HG03442 (cell line): ENCODE measurements at regions not wholly inside any gene's neighbourhood (a gene's known extent, or its start where the extent isn't known, plus 50 kb on each side); places are given as distances from the start of the nearest gene placed in this dataset.

ENCODE experiments used
- ATAC-seq: cut with Tn5 transposase; IDR thresholded peaks from one replicate; pipeline ENCODE4 v1.9.1; 2021; ENCODE audit warnings: mild to moderate bottlenecking, moderate library complexity; ENCODE audit not compliant: unreplicated experiment

DNA sequence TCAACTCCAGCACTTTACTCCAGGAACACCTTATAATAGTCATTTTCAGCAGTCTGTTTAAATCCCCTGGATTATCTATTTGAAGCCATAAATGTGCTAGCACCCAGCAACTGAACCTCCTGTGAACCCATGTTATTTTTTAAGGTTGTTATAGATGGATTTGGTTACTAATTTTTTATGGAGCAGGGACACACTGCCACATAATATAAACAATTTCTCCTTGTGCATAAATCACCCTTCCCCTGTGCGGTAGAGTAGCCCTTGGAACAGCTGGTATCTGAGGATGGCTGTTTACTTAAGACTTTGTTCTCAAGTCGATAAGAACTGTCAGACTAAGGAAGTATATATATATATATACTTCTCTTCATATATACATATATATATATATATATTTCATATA is 367.4 kb downstream of the EPHA4 start:
- ATAC-seq: no peak

- ATAC-seq: no peak
Observed at GRCh38 chr2:221205103-221205673, 366.9 kb downstream of the EPHA4 start.

DNA sequence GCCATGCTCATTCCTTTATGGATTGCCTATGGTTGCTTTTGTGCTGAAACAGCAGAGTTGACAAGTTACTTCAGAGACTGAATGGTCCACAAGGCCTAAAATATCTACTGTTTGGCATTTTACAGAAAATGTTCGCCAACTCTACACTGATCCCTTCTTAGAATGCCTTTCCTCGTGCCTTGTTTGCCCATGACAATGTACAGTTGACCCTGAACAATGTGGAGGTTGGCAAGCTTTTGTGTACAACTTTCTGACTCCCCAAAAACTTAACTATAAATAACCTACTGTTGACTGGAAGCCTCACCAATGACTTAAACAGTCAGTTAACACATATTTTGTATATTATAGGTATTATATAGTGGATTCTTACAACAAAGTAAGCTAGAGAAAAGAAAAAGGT is 361.4 kb downstream of the EPHA4 start:
- no peak for ATAC-seq

DNA sequence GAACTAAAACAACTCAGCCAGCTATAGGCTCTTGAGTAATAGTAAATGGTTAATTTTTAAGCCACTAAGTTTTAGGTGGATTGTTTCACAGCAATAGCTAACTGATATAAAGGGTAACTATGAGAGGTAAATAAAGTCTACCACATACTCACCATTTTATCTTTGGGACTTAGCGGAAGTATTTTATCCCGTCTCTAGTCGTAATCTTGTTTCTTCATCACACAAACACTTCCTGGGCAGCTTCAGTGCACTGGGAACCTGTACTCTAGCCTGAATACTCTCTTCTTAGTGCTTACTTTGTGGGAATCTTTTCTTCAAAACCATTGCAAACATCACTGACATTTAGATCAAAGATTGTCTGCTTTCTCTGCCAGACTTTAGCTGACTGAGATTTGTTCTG is 360.5 kb downstream of the EPHA4 start:
- no peak for ATAC-seq

DNA sequence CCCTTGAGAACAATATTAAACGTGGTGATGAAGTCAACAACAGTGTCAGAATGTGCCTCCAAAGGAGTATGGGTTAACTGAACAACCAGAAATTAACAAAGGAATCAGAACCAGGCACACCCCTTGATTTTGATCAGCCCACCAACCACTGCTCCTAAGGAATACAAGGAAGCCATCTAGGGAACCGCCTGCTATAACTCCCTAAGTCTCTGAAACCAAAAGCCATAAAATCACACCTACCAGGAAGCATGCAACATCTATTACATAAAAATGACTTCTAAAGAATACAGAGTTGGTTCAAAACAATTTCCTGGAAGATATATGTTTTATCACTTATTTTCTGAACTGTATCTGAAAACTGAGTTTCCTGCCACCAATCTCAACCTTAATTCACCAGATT is 360.0 kb downstream of the EPHA4 start:
- no peak for ATAC-seq

- ATAC-seq: no peak
Observed at GRCh38 chr2:221215487-221215886, 356.6 kb downstream of the EPHA4 start.

GRCh38 chr2:221216636-221217035 is 355.5 kb downstream of the EPHA4 start:
- ATAC-seq: no peak

- ATAC-seq: no peak
Observed at GRCh38 chr2:221225752-221226151, 346.4 kb downstream of the EPHA4 start.

DNA sequence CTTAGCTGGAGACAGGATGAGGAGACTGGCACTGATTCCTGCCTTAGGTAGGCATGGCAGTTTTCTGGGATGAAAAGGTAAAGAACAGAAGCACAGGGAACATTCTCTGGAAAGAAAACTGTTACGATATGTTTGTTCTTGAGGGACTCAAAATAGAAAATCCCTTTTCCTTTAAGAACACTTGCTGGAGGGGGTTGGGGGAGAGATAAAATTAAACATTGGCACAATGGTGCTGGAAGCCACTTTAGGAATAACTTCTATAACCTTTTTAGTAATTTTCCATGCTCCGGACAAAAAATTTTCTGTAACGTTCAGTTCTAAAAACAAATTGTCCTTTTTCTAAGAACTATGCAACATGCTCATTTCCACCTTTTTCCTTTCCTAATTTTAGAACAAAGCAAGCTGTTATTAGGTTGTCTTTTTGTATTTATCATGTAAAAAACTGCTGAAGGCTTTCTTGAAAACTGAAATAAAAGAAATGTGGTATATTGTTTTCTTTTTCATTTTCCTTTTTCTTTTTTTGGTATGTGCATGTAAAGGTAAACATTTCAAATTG is 343.8 kb downstream of the EPHA4 start:
- ATAC-seq: no peak

DNA sequence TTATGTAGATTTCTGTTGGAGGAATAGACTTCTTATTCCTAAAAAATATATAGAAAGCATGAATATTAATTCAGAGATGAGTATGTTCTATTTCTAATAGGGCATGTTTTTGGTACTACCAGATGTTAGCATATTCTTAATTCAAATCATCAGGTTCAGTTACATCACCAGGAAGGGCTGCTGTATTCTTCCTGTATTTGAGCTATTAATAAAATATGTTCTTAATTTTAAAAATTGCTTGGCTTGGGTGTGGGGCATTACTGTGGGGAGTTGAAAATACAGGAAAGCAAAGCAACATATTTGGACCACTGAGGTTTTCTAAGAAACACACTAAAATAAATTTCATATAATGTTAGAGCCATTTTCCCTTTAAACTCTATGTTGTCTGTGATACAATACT is 343.0 kb downstream of the EPHA4 start:
- ATAC-seq: no peak

GRCh38 chr2:221231511-221231910 is 340.6 kb downstream of the EPHA4 start:
- no peak for ATAC-seq

DNA sequence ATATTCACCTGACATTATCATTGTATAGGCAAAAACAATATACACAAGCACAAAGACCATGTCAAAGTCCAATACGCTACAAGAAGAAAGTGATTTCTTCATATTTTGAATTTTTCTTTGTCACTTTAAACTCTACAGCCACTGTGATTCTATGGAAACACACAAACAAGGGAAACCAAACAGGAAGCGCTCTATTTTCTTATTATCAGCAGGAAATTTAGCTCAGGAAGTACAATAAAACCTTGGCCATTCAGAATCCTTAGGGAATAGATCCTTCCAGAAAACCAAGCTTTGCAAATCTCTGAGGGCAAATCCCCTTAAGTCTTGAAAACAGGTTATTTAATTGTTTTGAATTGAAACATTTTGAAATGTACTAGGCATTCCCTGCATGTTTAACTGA is 336.2 kb downstream of the EPHA4 start:
- ATAC-seq: no peak

- ATAC-seq: no peak
Observed at GRCh38 chr2:221241072-221241471, 331.0 kb downstream of the EPHA4 start.

DNA sequence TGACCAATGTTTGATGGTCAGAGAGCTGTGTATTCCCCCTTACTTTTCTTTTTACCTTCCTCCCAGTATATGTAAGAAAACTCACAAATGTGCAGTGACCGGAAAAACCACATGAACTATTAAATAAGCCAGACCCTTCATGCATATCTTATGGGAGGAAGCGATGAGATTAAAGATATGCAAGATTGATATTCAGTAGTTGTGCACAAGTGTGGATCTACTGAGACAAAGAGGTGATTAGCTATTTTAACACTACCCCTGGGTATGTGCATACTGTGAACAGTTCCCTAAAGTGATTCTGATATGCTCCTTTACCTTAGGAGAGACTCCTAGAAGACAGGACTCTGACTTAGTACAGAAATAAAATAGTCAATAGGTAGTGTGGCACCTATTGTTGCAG is 328.3 kb downstream of the EPHA4 start:
- ATAC-seq: no peak

DNA sequence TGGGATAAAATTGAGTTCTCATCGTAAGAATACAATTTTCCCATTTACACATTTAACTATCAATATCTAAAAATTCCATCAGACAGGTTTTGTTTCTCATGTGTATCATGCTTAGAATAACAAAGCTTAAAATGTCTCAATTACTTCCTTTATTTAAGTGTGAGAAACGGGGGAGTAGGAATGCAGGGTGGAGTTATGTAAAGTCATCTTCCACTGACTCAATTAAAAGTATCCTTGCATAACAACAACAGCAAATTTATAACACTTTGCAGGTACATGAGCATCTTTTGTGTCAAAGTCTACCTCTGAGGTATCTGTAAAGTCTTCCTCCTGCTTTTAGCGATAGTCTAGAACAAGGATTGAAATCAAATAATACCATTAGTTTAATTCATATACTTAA is 327.1 kb downstream of the EPHA4 start:
- ATAC-seq: no peak

GRCh38 chr2:221245772-221246171 is 326.3 kb downstream of the EPHA4 start:
- ATAC-seq: no peak

- no peak for ATAC-seq
Observed at GRCh38 chr2:221254299-221254698, 317.8 kb downstream of the EPHA4 start.

DNA sequence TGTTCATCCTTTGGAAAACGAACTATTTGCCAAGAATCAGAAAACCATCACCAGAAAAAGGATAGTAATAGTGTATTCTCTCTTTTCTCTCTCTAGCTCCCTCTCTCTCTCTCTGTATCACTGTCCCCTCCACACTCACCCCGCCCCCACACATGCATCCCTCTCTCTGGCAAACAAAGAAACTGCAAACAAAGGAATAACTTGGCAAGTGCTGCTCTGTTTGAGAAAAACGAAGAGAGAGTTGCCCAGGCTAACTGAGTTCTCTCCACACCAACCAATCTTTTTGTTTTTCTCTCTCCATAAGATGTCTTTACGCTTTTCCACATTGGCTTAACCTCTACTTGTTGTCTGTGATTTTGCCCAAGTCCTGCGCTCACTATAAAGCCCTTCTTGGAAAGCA is 316.2 kb downstream of the EPHA4 start:
- ATAC-seq: no peak

DNA sequence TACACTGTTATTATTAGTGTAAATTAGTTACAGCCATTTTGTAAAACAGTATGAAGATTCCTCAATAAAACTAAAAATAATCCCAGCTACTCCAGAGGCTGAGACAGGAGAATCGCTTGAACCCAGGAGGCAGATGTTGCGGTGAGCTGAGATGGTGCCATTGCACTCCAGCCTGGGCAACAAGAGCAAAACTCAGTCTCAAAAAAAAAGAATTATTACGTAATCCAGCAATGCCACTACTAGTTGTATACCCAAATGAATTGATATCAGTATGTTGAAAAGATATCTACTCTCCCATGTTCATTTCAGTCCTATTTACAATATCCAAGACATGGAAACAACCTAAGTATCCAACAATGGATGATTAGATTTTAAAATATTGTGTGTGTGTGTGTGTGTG is 313.6 kb downstream of the EPHA4 start:
- ATAC-seq: no peak

GRCh38 chr2:221262651-221263050 is 309.5 kb downstream of the EPHA4 start:
- no peak for ATAC-seq

DNA sequence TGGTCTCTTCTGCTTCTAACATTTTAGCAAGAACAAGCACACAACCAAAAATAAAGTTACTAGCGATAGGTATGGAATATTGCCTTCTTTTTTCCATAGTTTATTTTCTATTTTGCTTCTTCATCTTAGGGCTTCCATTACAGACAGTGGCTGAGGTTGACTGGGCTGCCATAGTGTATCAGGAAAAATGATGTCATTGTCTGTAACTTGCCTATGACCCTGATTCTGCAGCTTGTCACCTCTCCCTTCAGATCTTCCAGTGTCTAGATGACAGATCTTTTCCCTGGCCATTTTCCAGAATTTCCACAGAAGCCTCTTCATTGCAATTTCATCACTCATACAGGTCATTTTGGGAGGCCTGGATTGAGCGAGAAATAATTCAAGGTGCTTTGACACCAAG is 308.5 kb downstream of the EPHA4 start:
- ATAC-seq: no peak

DNA sequence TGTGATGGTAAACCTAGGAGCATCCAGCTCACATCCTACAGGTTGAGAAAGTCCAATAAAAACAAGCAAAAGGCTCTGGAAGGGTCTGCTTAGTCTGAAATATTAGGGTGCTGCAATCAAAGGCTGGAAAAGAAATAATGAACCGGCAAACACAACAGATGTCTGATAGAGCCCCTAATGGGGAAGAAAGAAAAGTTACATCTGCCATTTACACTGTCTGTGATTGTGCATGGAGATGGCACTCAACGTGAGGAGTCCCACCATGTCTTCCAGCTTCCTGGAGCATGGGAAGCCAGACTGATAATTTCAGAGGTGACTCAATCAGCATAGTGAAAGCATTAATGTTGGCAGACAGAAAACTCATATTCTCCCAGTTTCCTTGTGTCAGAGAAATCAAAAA is 307.8 kb downstream of the EPHA4 start:
- no peak for ATAC-seq

GRCh38 chr2:221267773-221268425 is 304.2 kb downstream of the EPHA4 start:
- no peak for ATAC-seq
